Fibroblast of lung (primary cell): ENCODE measurements at regions not wholly inside any gene's neighbourhood (a gene's known extent, or its start where the extent isn't known, plus 50 kb on each side); places are given as distances from the start of the nearest gene placed in this dataset.

ENCODE experiments used
- EZH2 ChIP-seq: IDR thresholded peaks from 2 replicates; pipeline ENCODE4 v1.5.1; 2012; ENCODE audit warnings: low read length, control low read depth, mild to moderate bottlenecking; ENCODE audit errors: missing control alignments
- TF ChIP-seq, protein P1 (sequence below), 2 donors: IDR thresholded peaks in 1 of 2; conservative IDR thresholded peaks in 1 of 2; 1 replicate in 1 of 2; 2 replicates in 1 of 2; pipeline ENCODE4 v1.5.1; 2011 to 2012; ENCODE audit warnings: low read length in 2 of 2, control low read depth in 1 of 2, inconsistent platforms in 1 of 2, low read depth in 1 of 2, mild to moderate bottlenecking in 1 of 2

DNA sequence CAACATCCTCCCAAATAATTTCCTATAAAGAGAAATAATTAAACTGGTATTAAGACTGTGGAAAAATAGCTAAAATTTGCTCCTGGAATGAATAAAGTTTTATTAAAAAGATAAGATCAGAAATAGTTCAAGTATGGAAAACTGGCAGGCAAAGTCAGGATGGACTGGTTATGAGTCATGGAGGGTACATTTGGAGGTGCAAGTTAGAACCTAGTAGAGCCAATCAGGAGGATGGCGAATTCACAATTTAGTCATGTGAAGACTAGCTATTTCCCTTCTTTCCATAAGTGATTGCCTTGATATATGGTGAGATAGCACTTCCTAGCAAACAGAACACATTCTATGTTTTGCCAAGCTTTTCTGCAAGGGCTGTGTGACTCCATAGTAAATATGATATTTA lies 1303.5 kb downstream of the EFNA5 start:
- TF ChIP-seq, protein P1, sequence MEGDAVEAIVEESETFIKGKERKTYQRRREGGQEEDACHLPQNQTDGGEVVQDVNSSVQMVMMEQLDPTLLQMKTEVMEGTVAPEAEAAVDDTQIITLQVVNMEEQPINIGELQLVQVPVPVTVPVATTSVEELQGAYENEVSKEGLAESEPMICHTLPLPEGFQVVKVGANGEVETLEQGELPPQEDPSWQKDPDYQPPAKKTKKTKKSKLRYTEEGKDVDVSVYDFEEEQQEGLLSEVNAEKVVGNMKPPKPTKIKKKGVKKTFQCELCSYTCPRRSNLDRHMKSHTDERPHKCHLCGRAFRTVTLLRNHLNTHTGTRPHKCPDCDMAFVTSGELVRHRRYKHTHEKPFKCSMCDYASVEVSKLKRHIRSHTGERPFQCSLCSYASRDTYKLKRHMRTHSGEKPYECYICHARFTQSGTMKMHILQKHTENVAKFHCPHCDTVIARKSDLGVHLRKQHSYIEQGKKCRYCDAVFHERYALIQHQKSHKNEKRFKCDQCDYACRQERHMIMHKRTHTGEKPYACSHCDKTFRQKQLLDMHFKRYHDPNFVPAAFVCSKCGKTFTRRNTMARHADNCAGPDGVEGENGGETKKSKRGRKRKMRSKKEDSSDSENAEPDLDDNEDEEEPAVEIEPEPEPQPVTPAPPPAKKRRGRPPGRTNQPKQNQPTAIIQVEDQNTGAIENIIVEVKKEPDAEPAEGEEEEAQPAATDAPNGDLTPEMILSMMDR (conservative IDR thresholded peaks at IDR 0.05 in 1 of 2, IDR thresholded peaks at IDR 0.05 in 1 of 2; ENCODE audit: low read depth in 1 of 2, low read length in 2 of 2) = no peak
- TF ChIP-seq EZH2 = no peak
